ENCODE measurements at regions not wholly inside any gene's neighbourhood (a gene's known extent, or its start where the extent isn't known, plus 50 kb on each side); places are given as distances from the start of the nearest gene placed in this dataset.

DNA sequence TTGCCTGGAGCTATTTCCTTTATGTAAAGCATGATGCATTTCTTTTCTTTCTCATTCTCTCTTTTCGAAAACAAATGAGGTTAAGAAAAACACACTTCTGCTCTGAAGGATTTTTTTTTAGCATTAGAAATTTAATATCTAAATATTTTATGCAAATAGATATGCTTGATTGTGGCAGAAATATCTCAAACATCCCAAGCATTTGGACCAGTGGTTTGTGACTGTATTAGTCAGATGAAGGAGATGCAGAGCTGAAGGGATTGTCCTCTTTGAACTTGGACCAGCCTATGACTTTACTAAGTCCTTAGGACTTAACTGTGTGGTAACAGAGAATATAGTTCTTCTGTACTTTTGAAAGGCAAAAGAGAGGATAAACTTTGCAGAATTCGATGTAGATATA is 335.9 kb upstream of the NT5C1B start:
- peak; percentile 18 for DNase-seq

DNA sequence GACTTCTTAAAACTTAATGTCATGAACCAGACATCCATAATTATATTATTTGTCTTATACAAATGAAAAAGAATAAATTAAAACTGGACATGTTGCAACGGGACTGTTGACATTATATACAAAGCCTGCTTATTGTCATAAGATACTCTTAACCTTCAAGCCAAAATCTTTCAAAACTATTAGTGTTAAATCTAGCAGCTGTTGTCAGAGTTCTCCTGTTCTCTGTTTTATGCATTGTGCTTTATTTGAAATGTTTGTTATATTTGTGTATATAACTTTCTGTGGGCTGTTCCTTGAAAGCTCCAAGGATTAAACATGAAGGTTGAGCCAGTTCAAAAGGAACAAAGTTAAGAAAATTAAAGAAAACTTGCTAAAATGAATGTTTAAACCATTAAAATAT is 335.5 kb upstream of the NT5C1B start:
- DNase-seq: no peak

DNA sequence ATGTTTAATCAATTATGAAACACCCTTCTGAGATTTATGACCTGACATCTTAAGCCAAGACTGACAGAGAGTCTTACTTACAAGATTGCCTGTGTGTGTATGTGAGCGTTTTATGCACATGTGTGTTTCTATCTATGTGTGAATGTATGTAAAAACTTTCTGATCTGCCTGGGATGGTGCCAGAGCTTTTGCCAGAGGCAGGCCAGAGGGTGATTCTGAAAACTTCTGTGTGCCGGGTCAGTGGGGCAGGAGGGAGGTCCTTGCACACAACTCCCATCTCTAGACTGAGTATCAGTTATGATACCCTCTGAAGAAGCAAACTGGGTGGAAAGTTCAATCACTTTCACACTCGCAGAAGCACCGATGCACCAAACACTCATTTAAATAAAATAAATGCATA is 335.0 kb upstream of the NT5C1B start:
- DNase-seq: no peak

DNA sequence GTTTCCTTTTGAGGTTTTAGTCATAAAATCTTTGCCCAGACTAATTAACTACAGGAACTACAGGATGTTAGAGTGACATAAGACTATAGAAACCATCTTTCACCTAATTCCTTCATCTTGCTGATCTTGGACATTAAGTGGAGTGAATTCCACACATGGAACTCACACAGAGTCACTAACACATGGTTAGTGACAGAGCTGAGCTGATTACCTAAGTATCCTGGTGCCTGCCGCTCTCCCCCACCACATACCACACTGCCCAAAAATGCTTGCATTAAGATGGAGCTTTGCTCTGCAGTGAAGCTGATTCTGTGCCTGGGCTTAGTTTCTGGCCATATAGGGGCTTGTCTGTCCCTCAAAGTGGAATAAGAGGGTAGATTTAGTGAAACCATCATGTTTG is 332.9 kb upstream of the NT5C1B start:
- DNase-seq: no peak

DNA sequence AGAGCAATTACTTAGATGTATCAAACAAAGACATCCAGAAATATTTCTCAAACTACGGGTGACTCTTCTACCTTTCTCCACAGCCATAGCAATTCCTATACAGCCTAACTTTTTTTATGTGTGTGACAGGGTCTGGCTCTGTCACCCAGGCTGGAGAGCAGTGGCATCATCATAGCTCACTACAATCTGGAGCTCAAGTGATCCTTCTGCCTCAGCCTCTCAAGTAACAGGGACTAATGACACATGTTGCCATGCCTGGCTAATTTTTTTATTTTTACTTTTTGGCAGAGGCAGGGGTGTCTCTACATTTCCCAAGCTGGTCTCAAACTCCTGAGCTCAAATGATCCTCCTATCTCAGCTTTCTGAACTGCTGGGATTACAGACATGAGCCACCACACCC is 328.9 kb upstream of the NT5C1B start:
- DNase-seq: no peak

DNA sequence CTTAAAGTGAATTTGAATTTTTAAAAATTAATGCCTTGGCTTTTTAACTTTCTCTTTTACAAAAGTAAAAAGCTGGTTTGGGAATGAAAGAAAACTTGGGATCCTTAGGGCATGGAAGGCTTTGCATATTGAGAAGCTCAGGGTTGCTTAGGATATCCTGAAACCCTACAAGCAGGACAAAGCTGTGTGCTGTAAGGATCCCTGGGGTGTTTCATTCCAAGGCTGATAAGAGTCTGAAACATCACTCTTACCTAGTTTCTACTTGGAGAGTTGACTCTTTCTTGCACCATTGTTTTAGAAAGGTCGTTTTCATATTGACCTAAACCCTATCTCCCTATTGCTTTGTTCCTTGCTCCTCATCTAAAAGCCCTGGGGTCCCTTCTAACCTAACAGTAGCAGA is 325.9 kb upstream of the NT5C1B start:
- DNase-seq: no peak

DNA sequence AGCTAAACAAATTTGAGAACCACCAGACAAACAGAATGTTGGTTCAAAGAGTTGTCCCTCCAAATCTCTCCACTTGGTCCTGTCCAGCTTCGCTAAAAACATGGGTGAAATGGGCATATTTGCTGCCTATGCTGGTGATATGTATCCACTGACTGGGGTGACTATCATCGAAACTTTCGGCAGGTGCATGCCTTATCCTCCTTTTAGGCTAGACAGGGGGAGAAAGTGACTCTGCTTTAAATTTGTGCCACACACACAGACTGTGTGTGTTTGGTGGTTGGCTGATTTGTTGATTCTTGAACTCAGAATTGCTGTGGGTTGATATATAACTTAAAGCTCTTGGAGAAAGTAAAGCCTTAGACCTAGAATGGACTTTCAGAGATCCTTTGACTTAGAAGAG is 324.1 kb upstream of the NT5C1B start:
- no peak for DNase-seq

DNA sequence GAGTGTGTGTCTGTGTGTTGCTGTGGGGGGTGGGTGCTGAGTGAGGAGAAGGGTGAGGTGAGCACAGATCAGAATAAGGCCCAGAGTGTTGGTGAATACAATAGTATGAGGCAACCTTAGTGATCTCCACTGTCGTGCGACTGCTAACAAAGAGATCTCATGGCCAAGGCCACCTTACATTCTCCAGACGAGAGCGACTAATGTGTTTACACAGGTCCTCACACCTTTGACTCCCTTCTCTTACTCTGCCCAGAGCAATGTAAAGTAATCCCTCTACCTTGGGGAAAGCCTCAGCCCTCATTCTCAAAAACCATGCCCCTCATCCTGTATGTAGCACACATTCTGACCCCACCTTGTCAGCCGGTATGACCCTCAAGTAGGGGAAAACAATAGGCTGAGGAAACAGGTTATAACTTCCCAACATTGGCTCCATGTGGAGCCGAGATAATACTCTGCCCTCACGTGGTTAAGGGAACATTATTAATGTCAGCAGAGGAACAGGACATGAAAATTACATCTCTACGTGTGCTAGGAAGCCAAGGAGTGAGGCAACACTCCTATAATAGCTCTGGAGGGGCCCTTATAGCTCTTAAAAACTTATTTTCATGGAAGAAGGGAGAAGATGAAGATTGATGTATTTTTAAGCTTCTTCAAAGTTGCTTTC is 323.0 kb upstream of the NT5C1B start:
- DNase-seq: no peak

DNA sequence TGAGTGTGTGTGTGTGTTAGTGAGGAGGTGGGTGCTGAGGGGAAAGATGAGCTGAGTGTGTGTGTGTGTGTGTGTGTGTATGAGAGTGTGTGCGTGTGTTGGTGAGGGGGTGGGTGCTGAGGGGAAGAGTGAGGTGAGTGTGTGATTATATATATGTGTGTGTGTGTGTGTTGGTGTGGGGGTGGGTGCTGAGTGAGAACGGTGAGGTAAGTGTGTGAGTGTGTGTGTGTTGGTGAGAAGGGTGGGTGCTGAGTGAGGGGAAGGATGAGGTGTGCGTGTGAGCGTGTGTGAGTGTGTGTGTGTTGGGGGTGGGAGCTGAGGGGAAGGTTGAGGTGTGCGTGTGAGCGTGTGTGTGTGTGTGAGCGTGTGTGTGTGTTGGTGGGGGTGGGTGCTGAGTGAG is 322.0 kb upstream of the NT5C1B start:
- DNase-seq: no peak

DNA sequence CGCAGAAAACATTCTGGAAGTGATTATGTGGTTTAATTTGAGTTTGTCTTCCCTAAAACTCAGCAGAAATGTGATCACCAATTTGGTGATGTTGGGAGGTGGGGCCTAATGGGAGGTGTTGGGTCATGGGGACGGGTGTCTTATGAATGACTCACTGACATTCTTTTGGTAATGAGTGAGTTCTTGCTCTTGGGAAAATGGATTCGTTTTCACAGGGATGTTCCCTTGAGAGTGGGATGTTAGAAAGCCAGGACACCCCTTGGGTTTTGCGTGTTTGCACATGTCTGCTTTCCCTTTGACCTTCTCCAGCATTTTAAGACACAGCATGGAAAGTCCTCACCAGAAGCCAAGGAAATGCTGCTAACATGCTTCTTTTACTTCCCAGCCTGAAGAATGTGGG is 321.5 kb upstream of the NT5C1B start:
- DNase-seq: no peak

DNA sequence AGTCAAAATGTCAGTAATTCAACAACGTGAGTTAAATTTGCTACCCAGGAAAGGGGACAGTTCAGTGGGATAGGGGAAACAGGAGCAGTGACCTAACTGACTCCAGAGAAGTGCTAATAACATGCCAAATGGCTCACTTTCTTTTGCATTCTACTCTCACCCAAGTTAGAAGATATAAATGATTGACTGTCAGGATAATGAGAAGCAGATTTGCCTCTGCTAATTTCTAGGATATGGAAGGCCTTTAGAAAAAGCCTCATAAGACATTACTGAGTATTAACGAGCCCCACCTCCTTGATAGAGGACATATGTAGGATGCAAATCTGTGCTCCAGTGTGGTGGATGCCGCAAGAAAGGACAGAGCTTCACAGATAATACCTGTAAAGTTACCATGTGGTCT is 318.6 kb upstream of the NT5C1B start:
- no peak for DNase-seq

DNA sequence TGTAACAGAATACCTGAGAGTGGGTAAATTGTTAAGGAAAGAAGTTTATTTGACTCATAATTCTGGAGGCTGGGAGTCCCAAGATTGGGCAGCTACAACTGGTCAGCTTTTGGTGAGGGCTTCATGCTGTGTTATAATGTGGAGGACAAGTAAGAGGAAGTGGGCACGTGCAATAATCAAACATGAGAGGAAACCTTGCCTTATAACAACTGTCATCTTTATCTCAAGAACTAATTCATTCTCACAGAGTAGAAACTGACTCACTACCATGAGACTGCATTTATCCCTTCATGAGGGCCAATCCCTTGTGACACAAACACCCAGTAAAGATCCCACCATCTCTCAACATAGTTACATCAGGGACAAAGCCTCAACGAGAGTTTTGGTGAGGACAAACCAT is 318.1 kb upstream of the NT5C1B start:
- DNase-seq: no peak

DNA sequence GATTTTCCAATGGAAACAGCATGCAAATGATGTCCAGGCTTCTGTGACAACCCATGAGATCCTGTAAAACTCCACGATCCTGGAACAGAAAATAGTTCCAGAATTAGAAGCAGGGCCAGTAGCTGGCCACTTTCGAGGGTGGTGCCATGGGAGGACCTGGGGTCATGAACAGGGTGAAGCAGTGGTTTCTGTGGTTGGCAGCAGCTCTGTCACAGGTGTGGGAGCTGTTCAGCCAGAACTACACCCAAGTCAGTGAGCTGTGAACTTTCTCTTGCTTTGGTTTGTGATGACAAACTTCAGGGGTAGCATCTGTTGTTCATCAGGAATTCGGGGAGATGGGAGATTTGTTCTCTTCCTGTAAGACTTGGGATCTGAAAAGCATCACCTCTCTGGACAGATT is 314.4 kb upstream of the NT5C1B start:
- DNase-seq: no peak

DNA sequence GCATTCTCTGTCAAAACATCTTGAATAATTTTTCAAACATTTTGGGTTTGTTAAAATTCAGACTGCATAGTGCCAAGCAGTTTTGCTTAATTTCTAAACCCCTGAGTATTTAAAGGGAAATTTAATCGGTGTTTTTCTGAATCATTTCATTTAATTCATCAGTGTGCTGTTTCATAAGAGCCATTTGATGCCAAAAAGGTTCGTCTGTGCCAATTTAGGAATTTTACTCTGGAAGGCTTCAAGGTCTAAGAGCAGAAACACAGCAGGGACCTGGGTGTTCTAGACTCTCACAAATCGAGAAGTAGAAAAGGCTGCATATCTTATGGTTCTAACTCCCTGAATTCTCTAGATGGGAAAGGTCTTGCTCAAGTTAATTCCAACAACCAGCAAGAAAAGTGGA is 311.9 kb upstream of the NT5C1B start:
- no peak for DNase-seq

DNA sequence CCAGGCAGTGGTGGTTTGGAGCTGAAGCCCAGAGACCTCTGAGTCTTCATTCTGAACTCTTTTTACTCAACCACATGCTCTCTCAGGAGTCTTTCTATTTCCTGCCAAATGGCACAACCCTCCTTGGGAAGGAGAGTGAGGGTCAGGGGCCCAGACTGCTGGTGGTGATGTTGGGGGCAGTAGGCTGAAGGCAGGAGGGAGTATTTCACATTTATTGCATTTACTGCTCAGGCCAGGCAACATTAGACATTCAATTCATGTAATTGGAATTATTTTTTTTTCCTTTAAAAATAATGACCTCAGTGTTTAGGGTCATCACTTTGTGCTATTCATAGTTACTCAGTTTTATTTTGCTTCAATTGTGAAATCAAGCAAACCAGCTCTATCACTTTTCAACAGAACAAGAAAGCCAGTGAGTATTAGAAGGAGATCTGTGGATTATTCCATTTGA is 311.3 kb upstream of the NT5C1B start:
- no peak for DNase-seq

DNA sequence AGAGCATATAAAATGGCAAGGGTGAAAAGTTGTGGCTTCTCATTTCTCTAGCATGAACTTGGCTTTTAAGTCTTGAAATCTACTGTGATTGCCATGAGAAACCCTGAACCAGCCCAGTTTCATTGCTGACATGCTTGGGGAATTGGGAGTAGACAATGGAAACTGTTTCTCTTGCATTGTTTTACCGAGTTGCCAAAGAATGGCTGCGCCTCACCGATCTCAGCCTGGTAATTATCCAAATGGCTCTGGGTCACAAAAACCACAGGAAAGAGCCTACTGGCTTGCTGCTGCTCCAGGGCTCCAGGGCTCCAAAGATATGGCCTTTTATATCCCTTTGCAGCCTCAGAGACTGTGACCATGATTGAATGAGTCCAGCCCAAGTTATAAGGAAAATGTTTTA is 310.4 kb upstream of the NT5C1B start:
- no peak for DNase-seq

DNA sequence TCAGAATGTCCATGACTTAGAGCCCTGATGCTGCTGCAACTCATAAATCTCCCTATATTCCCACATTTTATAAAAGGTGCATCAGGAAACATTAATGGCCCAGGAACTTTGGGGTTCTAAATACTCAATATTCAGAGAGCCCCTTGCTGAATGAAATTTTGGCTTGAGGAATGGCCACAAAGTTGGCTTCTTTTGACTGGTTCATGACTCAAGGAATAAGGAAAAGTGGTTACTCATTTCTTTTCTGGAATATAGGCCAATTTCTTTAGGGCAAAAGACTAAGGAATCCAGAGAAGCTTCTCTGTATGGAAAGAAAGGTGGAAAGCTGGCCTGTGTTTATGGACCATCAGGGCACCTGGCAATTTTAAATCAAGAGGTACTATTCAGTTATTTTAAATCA is 308.9 kb upstream of the NT5C1B start:
- DNase-seq: no peak

DNA sequence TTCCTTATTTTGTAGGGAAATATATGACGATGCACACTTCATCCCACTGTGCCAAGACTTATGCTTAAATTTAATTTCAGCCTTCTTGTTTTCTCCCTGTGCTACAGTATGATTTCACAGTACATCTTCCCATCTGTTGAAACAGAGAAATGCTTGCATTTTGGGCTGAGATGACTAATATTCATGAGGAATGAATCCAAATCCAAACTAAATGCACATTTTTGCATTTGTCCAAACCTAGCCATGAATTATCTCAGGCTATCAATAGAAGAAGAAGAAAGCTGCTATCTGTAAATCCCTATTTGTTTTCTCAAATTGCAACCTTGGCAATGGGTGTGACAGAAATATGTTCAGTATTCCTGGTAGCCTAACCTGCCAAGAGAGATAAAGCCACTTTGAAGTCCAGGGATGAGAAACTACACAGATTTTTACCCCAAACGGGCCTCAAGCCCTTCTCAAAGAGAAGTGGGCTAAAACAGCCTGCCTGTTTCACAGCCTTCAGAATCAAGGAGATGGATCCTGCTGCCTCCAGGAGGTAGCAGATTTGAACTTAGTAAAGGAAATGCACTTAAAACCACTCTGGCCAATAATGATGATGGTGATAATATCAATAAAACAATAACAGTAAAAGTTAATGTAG is 306.9 kb upstream of the NT5C1B start:
- DNase-seq: peak; percentile 43

DNA sequence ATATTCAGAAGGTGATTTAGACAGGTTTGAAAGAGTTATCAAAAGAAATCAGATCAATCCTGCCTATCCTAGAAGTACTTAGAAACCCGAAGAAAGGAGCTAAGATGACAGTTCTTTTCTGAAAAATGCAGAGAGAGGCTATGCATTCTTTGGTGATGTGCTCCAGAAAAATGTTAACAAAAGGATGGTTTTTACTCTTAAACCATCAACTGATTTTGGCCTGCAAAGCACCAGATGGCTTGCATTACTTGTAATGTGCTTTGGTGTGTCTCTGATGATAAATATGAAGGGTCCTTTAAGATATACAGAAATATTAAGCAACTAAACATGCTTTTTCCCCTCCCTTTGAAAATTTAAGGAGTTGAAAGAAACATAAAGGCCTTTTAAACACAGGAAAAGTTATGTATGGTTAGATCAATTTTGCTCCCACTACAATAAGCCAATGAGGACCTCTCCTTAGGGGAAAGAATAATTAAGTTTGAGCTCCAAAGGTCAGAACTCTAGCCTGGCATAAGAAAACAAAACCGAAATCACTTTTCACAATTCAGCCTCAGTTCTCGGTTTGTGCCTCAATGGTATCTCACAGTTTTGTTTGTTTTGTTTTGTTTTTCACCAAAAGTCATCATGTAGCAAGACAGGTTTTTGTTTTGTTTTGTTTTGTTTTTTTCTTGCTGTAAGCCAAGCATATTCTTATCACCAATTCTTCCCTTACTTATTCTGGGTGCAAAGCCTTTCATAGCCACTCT is 302.4 kb upstream of the NT5C1B start:
- DNase-seq: peak; percentile 10

DNA sequence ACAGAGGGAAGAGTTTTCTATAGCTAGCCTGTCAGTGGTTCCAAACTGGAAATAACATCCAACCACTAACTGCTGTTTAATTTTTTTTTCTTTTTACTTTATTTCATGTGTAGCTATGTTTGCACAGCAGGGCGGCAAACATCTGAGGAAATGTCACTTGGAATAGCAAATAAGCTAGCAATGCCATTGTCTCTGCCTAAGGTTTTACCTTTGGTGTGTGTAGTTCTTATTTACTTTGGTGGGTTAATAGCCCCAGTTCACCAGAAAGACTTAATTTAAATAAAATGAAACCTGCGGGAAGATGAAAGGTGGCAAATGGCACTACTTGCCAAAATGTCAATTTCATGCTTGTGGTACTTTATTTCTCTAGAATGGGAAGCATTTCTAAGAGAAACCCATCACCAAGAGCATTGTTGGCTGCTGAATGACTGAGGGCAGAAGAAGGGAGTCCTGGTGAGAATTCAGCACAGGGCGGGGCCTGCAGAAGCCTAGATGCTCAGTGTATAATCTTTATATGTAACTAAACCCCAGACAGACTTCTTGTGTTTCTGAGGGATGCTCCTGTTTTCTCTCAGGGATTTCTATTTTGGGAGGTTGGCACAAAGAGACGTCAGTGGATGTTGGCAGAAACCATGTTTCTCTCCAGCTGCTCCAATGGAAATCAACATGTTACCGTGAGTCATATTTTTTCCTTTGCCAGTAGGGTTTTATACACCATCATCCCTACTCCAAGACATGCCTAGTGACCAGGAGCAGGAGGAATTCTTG is 300.4 kb upstream of the NT5C1B start:
- no peak for DNase-seq

DNA sequence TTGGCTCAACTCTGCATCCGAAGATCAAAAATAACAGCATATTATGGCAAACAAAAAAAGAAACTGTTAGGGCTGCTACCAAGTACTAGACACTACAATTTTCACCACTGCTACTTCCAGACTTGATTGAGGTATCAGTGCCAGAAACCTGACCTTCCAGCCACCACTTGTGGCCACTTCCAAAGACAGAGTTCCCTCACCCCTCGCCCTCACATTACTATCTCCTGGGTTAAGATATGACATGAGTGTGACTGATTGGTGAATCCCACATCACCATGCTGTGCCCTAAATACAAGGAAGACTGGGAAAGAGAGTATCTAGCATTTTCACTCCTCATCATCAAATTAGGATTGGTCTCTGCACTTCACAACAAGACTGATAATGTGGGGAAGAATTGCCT is 296.1 kb upstream of the NT5C1B start:
- DNase-seq: no peak

DNA sequence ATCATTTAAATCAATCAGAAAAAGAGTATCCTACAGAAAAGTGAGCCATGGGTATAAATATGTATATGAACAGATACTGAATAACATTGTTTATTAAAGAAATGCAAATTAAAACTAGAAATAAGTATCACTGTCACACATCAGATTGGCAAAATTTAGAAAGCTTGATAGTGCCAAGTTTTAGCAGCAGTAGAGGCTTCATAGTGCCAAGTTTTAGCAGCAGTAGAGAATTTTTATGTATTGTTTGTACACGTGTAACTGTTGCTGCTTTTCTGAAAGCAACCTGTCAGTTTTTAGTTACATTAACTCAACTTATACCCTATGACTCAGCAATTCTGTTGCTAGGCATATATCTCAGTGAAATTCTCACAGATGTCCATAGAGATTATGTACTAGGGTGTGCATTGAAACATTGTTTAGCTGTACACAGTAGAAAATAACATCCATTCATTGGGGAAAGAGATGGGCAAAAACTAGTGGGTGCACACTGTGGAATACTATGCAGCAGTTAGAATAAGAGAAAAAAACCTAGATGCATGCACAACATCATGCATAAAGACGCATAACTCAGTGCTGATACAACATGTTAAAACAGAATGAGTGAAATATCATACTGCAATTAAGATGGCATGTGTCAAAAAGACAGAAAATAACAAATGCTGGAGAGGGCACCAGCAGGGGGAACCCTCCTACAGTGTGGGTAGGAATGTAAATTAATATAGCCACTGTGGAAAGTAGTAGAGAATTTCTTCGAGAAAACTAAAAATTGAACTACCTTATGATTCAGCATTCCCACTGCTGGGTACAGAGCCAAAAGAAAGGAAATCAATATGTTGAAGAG is 294.5 kb upstream of the NT5C1B start:
- no peak for DNase-seq

DNA sequence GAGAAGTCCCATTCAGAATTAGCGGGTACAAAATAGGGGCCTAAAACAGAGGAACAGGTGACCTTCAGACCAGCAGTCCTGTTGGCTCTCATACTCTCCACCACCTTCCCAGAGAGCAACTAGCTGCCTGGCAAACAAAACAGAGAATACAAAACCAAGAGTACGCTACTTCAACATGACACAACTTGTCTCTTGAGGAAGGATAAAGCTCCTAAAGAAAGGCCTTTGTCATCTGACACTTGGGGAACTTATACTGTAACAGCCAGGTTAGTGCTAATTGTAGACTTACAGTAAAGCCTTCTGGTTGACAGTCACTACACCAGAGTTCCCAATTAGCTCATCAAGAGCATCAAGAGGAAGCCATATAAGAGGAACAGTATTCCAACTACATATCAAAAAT is 282.1 kb upstream of the NT5C1B start:
- DNase-seq: no peak
